ENCODE measurements at regions not wholly inside any gene's neighbourhood (a gene's known extent, or its start where the extent isn't known, plus 50 kb on each side); places are given as distances from the start of the nearest gene placed in this dataset.

- TF ChIP-seq CTCF (IDR thresholded peaks at IDR 0.05) (no peak), POLR2A (IDR thresholded peaks at IDR 0.05; ENCODE audit: low read depth) (no peak), POLR2AphosphoS5 (IDR thresholded peaks at IDR 0.05) (no peak), EP300 (IDR thresholded peaks at IDR 0.05) (no peak)
These were observed 213.8 kb upstream of the NLRP1 start for GRCh38 chr17:5798094-5798493.

Data from esophagus muscularis mucosa (tissue), 4 donors.